ENCODE measurements at regions not wholly inside any gene's neighbourhood (a gene's known extent, or its start where the extent isn't known, plus 50 kb on each side); places are given as distances from the start of the nearest gene placed in this dataset.
"Not testable (repeated sequence)": the region's sequence is repeated elsewhere in the genome, so short reads cannot be mapped to it uniquely, and the experiment has no call there.

DNA sequence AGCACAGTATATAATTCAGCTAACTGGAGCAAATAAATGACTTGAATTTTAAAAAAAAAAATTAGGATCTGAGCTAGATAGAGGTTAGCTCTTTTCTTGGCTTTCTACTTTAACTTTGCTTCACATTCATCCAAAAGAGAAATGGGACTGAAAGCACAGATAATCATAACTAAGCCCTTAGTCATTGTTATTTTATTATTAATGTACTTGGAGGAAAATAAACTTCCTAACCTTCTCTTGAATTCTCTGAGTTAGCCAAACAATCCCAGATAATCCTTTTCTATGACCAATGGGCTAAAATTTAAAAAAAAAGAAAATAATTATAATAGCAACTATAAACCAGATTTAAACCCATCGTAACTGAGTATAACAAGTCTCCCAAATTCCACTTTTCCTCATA is 57.6 kb upstream of the RASA1 start:
- Histone ChIP-seq H3K27ac (ENCODE audit: insufficient read depth, low read length, poor library complexity, severe bottlenecking) (no peak overlapping the region), H3K4me3 (ENCODE audit: insufficient read depth, low read depth, low read length, poor library complexity, severe bottlenecking) (no peak overlapping the region), H3K4me1 (ENCODE audit: control insufficient read depth, insufficient read depth, low read length, poor library complexity, severe bottlenecking) (no peaks in the 10 kb centered on the region), H3K36me3 (ENCODE audit: control insufficient read depth, insufficient read depth, low read length) (no peaks in the 10 kb centered on the region), H3K27me3 (replicated peaks; ENCODE audit: control insufficient read depth, insufficient read depth, low read length, poor library complexity, severe bottlenecking) (no peaks in the 10 kb centered on the region), H3K9me3 (ENCODE audit: control insufficient read depth, low read length) (no peaks in the 10 kb centered on the region)
- no peak for DNase-seq

DNA sequence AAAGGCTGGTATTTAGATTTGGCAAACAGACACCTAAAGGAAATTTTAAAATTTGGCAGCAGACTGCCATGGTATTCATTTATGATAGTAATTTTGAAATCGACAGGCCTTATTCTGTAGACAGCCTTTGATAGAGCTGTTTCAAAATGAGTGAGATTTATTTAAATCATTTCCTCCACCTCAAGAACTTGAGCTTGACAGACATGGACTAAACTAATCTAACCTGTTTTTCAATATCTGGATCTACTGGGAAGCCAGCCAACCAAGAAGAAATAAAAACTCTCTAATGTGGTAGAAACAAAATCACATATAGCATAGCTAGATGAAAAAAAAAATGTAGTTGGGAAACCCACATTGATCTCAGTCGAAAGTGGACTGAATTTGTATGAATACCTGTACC is 56.9 kb upstream of the RASA1 start:
- Histone ChIP-seq H3K36me3 (ENCODE audit: control insufficient read depth, insufficient read depth, low read length) (no peaks in the 10 kb centered on the region), H3K9me3 (ENCODE audit: control insufficient read depth, low read length) (no peaks in the 10 kb centered on the region), H3K27ac (ENCODE audit: insufficient read depth, low read length, poor library complexity, severe bottlenecking) (no peak overlapping the region), H3K4me1 (ENCODE audit: control insufficient read depth, insufficient read depth, low read length, poor library complexity, severe bottlenecking) (no peaks in the 10 kb centered on the region), H3K27me3 (replicated peaks; ENCODE audit: control insufficient read depth, insufficient read depth, low read length, poor library complexity, severe bottlenecking) (no peaks in the 10 kb centered on the region), H3K4me3 (ENCODE audit: insufficient read depth, low read depth, low read length, poor library complexity, severe bottlenecking) (no peak overlapping the region)
- DNase-seq, result no peak

DNA sequence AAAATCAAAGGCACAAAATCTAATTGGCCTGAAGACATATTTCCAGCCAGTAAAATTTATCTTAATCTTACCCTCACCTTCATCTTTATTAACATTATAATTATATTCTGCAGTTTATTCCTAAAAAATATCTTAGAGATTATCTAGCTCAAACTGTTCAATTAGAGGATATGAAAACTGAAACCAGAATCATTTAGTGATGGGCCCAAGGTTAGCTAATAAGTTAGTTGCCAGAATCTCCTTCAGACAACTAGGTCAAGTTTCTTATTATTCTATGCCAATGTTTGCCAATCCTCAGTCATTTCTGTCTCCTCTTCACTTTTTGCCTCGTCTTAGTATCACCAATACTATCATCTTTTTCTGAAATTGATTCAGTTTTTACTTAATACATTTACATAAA is 56.0 kb upstream of the RASA1 start:
- Histone ChIP-seq H3K4me3 (ENCODE audit: insufficient read depth, low read depth, low read length, poor library complexity, severe bottlenecking) (no peak overlapping the region), H3K9me3 (ENCODE audit: control insufficient read depth, low read length) (no peaks in the 10 kb centered on the region), H3K27me3 (replicated peaks; ENCODE audit: control insufficient read depth, insufficient read depth, low read length, poor library complexity, severe bottlenecking) (no peaks in the 10 kb centered on the region), H3K27ac (ENCODE audit: insufficient read depth, low read length, poor library complexity, severe bottlenecking) (no peak overlapping the region), H3K4me1 (ENCODE audit: control insufficient read depth, insufficient read depth, low read length, poor library complexity, severe bottlenecking) (no peaks in the 10 kb centered on the region), H3K36me3 (ENCODE audit: control insufficient read depth, insufficient read depth, low read length) (no peaks in the 10 kb centered on the region)
- no peak for DNase-seq

DNA sequence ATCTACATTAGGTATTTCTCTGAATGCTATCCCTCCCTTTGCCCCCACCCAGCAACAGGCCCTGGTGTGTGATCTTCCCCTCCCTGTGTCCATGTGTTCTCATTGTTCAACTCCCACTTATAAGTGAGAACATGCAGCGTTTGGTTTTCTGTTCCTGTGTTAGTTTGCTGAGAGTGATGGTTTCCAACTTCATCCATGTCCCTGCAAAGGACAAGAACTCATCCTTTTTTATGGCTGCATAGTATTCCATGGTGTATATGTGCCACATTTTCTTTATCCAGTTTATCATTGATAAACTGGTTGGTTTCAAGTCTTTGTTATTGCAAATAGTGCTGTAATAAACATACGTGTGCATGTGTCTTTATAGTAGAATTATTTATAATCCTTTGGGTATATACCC is 55.5 kb upstream of the RASA1 start:
- H3K9me3 ChIP-seq (ENCODE audit: control insufficient read depth, low read length); H3K27ac ChIP-seq (ENCODE audit: insufficient read depth, low read length, poor library complexity, severe bottlenecking); H3K36me3 ChIP-seq (ENCODE audit: control insufficient read depth, insufficient read depth, low read length); H3K27me3 ChIP-seq (replicated peaks; ENCODE audit: control insufficient read depth, insufficient read depth, low read length, poor library complexity, severe bottlenecking); DNase-seq; H3K4me3 ChIP-seq (ENCODE audit: insufficient read depth, low read depth, low read length, poor library complexity, severe bottlenecking); H3K4me1 ChIP-seq (ENCODE audit: control insufficient read depth, insufficient read depth, low read length, poor library complexity, severe bottlenecking): not testable (repeated sequence)

DNA sequence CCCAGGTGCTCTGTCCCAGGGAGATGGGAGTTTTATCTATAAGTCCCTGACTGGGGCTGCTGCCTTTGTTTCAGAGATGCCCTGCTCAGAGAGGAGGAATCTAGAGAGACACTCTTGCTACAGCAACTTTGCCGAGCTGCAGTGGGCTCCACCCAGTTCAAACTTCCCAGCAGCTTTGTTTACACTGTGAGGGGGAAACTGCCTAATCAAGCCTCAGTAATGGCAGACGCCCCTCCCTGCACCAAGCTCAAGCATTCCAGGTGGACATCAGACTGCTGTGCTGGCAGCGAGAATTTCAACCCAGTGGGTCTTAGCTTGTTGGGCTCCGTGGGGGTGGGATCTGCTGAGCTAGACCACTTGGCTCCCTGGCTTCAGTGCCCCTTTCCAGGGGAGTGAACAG is 50.2 kb upstream of the RASA1 start:
- not testable (repeated sequence) for H3K27ac ChIP-seq (ENCODE audit: insufficient read depth, low read length, poor library complexity, severe bottlenecking); H3K27me3 ChIP-seq (replicated peaks; ENCODE audit: control insufficient read depth, insufficient read depth, low read length, poor library complexity, severe bottlenecking); H3K9me3 ChIP-seq (ENCODE audit: control insufficient read depth, low read length); H3K36me3 ChIP-seq (ENCODE audit: control insufficient read depth, insufficient read depth, low read length); H3K4me3 ChIP-seq (ENCODE audit: insufficient read depth, low read depth, low read length, poor library complexity, severe bottlenecking); DNase-seq; H3K4me1 ChIP-seq (ENCODE audit: control insufficient read depth, insufficient read depth, low read length, poor library complexity, severe bottlenecking)

Data from effector memory CD4-positive, alpha-beta T cell (primary cell).